Right hindlimb (tissue), 1 donor: ENCODE measurements at regions not wholly inside any gene's neighbourhood (a gene's known extent, or its start where the extent isn't known, plus 50 kb on each side); places are given as distances from the start of the nearest gene placed in this dataset.

ENCODE experiments used
- DNase-seq: peaks from one replicate; pipeline ENCODE4 v3.0.0-alpha.2; 2018

DNA sequence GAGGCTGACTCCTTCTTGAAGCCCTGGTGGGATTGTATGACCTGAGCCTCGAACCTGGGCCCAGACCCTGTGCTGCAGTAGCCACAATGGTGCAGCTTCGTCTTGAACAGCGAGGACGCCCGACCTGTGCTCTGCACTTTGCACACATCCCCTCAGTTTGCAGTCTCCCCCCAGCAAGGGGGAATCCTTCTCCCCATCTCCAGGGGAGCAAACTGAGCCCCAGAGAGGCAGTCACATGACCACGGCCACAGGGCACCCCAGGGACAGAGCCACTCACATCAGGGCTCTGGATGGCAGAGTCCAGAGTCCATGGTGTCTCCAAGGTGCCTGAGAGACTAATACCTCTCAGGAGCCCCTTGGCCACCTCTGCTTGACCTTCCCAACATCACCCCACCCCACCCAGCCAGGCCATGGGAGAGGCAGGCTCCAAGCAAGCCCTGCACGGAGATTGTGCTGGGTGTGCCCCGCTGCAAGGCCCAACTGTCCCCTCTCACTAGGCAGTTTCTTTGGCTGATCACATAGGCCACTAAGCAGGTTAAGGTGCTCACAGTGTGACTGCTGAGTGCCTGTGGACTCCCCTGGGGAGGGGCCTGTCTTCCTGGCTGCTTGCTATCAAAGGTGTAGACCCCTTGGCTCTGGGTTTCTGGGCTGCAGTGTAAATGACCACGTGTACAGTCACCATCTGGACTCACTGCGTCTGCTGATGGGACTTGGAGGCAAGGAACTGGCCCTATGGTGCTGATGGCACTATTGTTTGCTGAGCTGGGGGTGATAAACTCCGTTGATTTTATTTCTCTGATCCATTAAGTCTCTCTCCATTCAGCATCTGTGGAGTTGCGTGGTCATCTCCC, 398.1 kb downstream of the MATN1 start:
- DNase-seq: no peak

DNA sequence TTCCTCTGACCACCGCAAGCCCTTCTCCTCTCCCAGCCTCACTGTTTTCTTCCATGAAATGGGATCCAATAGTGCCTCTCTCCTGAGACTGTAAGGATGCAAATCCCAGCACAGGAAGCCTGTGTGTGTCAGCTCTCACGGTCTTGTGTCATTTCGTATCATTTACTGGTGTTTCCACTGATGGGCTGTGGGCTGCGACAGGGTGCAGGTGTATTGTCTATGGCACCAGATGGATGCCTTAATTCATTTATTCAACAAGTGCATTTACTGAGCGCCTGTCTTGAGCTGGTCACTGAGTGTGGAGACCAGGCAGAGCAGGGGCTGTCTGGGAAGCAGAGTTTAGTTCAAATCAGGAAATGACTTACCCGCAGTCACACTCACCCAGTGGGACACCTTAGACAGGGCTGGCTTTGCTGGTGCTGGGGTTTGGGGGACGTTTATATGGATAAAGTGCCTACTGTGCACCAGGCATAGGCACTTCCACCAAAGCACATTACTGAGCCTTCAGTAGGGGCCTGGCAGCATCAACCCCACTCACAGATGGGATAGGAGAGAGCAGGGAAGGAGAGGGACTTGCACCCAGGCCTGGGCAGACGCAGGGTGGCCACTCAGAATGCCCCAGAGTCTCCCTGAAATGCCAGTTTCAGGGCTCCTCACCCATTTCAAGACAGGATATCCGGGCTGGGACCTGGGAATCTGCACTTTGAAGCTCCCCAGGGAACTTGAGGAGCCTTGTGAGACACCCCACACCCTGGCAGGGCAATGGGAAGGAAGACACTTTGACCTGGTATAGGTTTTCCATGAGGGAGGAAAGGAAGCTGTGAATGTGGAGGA, 398.9 kb downstream of the MATN1 start:
- no peak for DNase-seq

DNA sequence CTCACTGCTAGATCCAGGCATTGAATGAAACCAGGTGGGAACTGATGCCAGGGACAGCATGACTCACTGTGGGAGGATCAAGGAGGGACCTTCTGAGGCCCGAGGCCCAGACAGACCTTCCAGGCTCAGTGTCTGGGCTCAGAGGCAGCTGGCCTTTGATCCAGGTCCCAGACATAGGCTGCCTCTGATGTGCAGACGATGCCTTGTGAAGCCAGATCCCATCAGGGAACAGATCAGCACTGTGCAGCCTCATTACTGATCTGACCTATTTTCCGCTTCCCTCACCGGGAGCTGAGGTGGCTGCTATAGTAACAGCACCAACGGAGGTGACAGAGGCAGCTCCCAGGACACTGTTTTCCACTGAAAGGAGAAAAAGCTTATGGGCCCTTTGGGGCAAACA, 399.5 kb downstream of the MATN1 start:
- no peak for DNase-seq

DNA sequence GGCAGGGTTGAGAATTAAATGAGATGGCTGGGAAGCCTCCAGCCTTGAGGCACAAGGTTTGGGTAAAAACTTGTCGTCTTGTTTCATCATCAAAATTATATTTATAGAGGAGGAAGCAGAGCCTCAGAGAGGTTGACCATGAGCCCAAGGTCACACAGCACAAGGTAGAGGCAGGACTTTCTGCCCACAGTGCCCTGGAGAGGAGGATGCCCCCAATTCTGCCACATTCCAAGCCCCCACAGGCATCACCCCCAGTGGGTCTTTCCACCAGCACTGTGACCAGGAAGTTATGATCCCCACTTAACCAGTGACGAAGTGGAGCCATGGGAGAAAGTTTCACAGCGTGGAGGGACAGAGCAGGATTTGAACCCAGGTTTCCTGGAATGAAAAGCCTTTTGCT, 400.0 kb downstream of the MATN1 start:
- DNase-seq: no peak

DNA sequence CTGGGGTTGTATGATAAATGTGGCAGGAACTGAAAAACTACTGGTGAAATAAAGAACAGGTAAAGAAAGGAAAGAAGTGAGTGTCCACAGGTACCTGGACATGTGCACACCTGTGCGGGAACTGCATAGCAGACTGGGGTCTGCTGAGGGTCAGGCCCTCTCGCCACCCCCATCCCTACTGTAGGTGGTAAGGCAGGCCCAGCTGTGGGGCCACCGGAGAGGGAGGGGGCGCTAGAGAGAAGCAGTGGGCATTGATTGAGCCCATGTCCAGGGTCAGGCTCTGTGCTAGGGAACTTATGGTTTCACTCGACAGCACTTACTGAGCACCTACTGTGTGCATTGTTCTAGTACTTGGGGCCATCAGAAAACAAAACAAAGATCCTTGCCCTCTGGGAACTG, 400.5 kb downstream of the MATN1 start:
- DNase-seq: no peak

DNA sequence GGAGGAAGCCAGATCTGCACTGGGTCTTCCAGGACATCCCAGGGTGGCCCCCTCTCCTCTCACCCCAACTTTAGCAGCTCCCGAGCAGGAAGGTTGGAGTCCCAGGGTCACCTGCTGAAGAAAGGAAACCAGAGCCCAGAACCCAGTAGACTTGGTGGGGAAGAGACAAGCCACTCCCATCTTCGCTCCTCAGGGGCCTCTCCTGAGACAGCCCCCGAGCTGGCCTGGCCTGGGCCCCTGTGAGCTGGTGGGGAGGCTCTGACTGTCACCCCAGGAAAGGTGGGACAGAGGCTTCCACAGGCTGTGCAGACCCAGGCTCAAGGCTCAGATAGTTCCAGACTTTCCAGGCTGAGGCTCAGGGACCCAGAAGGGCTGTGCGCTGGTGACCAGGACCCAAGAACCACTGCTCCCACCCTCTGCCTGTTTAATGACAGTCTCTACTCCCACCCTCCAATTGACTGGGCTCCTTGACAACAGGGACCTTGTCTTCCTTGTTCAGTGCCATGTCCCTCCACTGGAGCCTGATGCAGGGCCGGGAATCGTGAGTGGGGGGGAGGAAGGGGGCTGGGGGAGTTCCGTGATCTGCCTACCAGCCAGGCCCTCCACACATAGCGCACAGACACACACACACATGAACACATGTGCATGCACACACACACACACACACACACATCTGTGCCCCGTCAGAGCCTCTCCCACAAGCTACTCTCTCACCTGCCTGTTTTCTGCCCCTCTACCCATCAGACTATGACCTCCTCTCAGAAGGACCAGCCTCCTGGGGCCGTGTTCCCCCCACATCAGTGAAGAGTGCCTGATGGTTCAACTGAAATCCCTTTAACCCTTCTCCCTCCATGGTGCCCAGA, 401.2 kb downstream of the MATN1 start:
- no peak for DNase-seq

DNA sequence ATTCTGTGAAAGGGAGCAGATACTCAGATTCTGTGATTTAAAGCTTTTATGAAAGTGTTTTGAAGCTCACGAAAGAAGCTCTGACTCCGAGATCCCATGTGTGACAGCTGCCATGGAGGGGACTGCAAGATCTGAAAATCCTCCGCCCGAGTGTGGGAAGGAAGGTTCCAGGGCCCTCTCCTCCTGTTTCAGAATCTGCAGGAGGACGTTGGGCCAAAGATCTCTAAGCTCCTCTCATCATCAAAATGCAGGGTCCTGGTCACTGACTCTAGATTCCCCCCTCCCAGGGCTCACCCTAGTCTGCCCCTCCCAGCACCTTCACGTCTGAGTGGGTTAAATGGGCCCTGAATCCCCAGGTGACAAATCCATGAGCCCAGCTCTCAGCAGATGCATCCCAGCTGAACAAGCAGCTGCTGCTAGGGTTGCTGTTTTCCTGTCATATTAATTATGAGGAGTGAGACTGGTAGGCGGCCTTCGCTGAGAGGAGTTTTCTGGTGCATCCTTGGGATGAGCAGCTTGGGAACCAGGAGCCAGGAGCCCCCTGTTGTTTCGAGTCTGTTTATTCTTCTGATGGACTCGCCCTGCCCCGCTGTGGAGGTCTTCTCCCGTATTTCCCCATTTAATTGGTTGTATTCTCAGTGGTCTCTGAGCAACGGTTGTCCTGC, 402.0 kb downstream of the MATN1 start:
- DNase-seq: no peak

DNA sequence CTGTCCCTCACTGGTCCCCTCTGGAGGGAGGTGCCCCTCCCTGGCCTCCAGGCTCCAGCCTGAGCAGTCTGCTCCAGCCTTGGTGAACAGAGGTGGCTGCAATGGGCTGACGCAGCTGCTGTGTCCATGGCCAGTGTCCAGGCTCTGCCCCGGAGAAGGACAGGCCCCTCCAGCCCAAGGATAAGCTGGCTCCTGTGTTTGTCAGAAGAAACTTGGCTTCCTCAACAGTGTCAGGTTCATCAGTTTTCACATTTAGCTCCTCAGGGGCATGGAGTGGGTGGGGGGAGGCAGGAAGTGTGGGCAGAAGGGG, 402.8 kb downstream of the MATN1 start:
- DNase-seq: no peak

DNA sequence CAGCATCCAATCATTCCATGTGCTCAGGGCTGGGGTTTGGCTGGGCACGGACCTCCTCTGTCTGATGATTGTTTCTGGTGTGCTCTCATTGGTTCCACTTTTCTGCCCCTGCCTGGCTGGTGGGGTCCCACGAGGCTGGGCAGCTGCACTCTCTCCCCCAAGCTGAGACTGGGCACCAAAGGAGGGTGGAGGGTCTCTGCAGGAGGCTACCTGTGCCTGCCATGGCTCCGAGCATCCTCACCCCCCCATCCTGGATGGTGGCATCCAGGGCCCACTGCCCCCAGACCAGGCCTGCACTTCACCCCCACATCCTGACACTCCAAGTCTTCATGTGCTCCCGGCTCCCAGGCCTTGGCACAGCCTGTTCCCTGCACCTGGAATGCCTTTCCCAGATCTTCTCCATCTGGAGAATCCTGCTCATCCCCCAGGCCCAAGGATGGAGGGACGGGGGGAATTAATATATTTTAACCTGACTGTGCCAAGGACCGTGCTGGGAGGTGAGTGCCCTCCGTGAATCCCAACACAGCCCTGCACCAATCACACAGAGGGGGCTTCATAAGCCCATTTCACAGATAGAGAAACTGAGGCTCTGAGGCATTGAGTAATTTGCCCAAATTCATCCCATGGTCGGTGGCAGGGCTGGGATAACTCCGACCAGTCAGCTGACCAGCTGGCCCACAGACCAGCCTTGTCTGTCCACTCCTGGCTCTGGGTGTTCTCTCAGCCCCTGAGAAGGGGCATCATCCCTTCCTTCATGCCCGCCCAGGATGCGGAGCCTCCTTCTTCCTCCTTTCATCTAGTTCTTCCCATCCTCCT, 403.4 kb downstream of the MATN1 start:
- no peak for DNase-seq

DNA sequence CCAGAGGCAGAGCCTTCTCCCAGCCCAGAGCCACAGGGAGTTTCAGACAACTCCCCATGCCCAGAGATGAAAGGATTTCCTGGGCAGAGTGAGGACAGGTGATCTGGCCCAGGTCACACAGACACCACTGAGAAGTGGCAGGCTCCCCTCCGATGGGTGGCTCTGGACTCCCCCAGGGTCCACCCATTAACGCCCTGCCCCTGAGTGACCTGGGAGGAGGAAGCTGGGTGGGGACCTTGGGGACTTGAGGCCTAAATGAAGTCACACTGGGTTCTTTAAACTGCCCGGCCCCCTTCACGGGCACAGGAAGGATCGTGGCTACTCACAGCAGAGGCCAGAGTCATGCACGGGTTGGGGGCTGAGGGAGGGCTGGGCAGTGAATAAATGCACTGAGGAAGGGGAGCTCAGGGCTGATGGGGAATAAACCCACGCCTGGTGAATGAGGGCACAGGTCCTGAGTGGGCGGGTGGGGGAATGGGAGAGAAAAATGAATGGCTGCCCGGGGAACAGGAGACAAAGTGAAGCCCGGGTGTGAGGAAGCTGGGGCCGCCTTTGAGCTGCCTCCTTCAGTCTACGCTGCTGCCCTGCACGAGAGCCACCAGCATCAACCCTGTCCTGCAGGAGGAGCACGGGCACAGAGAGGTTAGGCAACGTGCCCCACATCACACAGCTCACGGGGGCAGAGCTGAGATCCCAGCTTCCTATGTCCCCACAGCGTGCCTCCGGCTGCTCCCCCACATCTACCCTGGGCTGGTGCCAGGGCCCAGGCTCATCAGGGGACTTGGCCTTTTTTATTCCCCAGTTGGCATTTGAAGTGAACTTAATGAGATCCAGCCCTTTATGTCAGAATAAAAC, 404.3 kb downstream of the MATN1 start:
- no peak for DNase-seq

DNA sequence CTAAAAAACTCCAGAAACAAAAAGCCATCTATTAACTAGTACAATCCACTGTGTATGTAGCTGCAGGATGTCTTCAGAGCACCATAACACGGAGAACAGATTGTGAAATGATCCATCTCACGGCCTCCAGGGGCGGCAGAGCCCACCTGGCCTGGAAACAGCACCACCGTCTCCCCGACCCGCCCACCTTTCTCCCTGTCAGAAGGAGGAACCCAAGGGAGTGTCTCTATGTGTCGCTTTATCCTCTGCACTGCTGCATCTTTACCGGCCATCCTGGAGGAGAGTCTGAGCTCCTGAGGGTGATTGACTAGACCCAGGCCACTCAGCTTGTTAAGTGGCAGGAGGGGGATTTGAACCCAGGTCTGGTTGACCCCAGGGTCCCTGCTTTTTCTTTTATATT, 405.0 kb downstream of the MATN1 start:
- DNase-seq: no peak

DNA sequence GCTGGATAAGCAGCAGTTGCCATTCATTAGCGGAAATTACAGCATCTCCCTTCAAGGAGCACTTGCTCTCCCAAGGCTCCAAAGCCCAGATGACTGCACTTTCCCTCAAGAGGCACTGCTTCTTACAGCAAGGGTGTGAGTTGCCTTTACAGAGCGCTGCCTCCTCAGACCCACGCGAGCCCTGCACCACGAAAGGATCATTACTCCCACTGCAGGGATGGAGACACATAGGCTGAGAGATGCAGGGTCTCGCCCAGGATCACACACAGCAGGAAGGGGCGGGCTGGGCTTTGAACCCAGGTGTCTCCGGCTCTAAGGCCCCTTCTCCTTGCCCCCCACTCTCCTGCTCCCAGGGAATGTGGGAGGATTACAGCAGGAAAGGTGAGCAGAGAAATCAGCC, 405.5 kb downstream of the MATN1 start:
- DNase-seq: no peak

DNA sequence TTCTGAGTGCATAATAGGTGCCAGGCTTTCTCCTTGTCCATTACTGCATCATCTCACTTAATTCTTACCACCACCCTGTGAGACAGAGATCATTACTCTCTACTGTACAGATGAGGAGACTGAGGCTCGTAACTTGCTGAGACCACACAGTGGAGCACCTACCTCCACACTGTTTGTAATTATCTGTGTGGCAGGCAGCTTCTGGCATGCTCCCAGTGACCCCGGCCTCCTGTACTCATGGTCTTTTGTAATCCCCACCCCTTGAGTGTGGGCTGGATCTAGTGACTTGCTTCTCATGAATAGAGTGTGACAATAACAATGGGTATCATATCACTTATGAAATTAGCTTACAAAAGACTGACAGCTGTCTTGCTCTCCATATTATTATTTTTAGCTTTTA, 407.3 kb downstream of the MATN1 start:
- DNase-seq: no peak

DNA sequence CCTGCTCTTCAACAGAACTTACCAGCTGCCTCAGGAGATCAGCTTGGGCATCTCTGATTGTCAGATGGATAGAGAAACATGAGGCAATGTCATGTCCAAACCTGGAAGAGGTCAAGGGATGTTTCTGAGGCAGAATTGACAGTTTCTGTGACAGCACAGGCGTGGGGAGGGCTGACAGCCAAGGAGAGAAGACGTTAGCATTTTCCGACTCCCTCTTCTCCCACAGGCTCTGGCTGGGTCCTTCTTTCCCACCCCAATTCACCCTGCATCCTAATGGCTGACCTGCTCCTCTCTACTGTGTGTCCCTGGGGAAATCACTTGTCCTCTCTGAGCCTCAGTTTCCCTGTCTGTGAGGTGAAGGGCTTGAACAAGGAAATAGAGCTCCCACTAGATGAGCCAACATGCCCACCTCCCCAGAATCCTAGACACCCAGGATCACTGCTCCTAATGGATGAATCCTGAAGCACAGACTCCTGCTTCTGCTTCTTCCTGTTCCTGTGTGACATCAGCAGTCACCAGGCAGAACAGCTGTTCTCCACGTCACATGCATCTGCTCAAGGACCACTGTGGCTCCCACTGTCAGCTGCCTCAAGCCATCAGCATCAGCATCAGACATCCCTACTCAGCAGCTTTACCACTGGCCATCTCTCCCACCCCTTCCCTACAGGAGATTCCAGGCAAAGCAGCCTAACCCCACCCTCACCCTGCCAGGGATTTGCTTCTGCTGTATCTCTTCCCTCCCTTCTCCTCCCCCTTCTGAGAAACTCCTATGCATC, 408.0 kb downstream of the MATN1 start:
- peak; percentile 35 for DNase-seq

DNA sequence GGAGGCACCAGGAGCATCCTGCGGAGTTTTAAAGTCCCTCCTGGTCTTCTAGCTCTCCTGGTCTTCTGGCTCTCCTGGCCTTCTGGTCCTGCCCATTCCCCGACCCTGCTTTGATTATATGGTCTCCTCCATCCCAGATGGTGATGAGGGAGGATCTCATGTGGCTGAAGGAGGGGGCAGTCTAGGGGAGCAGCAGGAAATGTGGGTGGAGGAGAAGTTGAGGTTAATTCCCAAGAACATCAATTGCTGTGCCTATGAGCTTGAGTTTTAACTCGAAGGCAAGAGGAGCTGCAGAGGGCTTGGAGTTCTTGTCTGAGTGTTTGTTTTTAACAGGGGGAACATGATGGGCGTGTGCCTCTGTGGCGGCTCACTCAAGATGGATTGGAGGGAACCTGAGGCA, 408.8 kb downstream of the MATN1 start:
- no peak for DNase-seq

DNA sequence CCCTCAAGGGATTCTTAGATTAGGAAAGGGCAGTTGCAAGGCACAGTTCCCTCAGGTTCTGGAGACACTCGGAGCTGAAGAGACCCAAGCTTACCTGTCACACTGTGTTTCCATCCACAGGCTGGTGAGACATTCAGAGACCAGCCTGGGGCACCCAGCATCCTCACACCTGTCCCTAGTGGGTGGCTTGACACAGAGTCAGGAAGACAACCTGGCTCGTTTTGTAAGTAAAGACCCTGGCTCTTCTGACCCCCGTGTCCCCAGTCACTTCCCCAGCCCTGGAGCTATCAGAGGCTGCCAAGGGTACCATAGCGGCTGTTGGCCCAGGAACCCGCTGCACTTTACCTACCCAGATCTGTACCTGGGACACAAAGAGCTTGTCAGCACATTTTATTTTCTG, 409.8 kb downstream of the MATN1 start:
- DNase-seq: no peak

DNA sequence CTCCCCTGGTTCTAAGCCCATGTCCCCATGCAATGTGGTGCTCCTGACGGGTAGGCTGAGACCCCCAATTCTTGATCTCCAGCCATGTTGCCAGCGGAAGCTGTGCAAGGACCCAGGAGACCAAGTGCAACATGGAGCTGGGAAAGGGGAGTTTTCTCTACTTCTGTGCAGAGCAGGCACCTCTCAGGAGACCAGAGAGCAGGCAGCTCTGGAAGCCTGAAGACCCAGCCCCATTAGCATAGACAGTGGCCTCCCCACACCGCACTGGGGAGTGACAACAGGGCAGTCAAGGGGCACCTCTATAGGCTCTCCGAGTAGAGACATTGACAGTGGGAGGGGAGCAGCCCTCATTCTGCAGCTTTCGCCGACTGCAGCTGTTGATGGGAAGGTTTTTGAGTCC, 410.2 kb downstream of the MATN1 start:
- DNase-seq: no peak

DNA sequence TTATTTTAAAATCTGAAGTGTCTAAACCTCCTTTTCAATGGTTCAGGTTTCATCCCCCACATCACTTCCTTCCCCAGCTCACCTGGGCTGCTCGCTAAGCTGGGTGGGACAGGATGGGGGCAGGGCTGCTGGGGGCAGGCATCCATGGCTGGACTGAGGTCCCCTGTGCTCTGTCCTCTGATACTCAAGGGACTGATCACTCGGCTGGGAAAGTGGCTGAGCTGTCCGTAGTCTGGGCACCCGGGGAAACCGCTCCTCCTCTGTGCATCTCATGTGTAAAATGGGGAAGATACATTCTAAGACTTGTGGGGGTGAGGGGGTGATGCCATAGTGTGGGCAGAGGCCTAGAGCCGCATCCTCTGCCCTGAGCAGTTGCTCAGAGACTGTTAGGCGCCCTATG, 411.2 kb downstream of the MATN1 start:
- DNase-seq: no peak

DNA sequence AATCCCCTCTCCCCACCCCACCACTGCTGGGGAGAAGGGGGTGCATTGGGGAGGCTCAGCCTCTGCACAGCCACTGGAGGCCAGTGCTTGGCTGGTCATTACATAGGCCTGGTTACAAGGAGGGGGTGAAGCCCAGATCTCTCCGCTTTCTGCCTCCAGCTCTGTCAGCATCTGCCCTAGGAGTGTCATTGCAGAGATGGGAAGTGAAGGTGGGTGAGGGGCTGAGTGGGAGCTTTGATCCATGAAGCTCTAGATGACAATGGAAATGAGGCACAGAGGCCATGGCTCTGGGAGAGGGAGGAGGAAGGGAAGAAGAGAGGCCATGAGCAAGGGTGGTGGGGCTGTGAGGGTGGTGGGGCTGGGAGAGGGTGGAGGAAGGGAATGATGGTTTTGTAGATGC, 411.6 kb downstream of the MATN1 start:
- DNase-seq: no peak
